GM19023 (cell line): ENCODE measurements at regions not wholly inside any gene's neighbourhood (a gene's known extent, or its start where the extent isn't known, plus 50 kb on each side); places are given as distances from the start of the nearest gene placed in this dataset.

Experiments
- ATAC-seq: cut with Tn5 transposase; IDR thresholded peaks from one replicate; pipeline ENCODE4 v1.9.1; 2021; ENCODE audit warnings: mild to moderate bottlenecking, moderate library complexity; ENCODE audit not compliant: unreplicated experiment

GRCh38 chr14:99098199-99098598 is 173.8 kb downstream of the BCL11B start:
- ATAC-seq = no peak

GRCh38 chr14:99099051-99099787 is 172.8 kb downstream of the BCL11B start:
- ATAC-seq = no peak

- ATAC-seq = no peak
Measured at GRCh38 chr14:99100497-99101270, 171.3 kb downstream of the BCL11B start.

GRCh38 chr14:99101855-99102461 is 170.0 kb downstream of the BCL11B start:
- ATAC-seq = no peak

DNA sequence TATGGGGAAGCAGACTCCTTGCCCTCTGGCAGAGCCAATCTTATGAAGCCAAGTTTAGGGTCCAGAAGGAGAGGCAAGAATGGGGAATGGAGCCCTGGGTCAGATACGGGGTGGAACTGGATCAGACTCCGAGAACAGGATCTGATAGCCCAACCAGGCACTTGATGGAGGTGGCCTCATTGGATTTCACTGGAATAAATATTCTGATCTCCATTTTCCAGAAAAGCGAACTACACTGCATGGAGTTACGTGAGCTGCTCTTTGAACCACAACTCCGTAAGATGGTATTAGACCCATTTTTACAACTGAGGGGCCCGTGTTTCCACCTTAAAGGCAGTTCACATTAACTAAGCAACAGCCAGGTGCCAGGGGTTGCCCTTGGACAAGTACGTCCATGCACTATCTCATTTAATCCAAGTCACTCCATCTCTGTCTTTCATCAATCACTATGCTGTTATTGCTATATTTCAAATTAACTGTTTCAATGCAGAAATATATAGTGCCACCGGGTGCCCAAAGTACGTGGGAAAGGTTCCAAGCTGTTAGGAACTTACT is 155.2 kb downstream of the BCL11B start:
- ATAC-seq = no peak

DNA sequence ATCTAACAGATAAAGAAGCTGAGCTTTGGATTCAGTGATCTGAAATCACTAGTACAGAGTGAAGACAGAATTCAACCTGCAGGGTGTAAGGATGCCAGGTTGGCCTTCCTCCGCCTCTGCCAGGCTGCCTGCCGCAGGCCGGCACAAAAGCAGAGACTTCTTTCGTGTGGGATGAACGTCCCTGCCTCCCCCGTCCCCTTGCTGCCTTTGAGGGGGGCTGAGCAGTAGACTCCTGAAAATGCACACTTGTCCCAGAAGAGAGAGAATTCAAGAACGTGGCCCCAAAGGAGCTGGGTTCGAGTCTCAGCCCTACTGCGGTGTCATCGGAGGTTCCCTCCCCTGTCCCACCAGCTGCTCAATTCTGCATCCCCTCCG is 154.3 kb downstream of the BCL11B start:
- ATAC-seq = no peak

GRCh38 chr14:99118046-99118721 is 153.8 kb downstream of the BCL11B start:
- ATAC-seq = no peak

GRCh38 chr14:99118946-99119345 is 153.1 kb downstream of the BCL11B start:
- ATAC-seq = no peak
